GM21717 (cell line): ENCODE measurements at regions not wholly inside any gene's neighbourhood (a gene's known extent, or its start where the extent isn't known, plus 50 kb on each side); places are given as distances from the start of the nearest gene placed in this dataset.

Source experiments
- ATAC-seq: cut with Tn5 transposase; IDR thresholded peaks from one replicate; pipeline ENCODE4 v1.9.1; 2021; ENCODE audit warnings: mild to moderate bottlenecking, moderate library complexity; ENCODE audit not compliant: unreplicated experiment

DNA sequence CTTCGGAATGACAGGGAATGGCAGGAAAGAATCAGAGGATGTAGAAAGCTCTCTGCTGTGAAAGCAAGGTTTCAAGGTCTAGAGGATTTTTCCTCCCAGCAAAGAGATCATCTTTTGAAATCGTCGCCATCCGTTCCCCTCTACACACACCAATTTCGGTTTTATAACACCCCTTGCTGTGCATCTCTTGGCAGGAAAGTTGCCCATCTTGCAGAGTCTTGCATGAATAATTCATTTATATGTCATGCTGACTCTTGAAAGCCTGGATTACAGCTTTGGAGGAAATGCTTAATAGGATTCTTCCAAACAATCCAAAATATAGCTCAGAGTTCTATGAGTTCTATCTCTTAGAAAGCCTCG, 262.7 kb downstream of the CHL1 start:
- no peak for ATAC-seq

GRCh38 chr3:461006-461405, 264.4 kb downstream of the CHL1 start:
- ATAC-seq, result no peak

DNA sequence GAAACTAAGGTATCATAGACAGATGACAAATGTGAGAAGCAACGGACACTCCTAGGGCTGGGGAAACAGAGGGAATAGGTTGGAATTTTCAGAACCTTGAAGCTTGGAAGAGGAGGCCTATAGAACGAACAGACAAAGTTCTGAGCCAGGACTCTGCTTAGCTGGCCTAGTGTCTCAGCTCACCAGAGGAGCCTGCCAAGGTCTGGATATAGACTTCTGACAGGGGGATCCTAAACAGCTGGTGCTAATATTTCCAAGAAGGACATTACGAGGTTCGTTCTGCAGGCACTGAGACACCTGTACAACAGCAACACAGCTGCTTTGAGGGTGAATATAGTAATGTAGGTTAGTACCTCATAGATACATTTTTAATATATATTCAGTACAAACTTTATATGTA, 266.3 kb downstream of the CHL1 start:
- ATAC-seq, result no peak

GRCh38 chr3:463252-464192, 267.0 kb downstream of the CHL1 start:
- ATAC-seq, result peak; percentile 100

DNA sequence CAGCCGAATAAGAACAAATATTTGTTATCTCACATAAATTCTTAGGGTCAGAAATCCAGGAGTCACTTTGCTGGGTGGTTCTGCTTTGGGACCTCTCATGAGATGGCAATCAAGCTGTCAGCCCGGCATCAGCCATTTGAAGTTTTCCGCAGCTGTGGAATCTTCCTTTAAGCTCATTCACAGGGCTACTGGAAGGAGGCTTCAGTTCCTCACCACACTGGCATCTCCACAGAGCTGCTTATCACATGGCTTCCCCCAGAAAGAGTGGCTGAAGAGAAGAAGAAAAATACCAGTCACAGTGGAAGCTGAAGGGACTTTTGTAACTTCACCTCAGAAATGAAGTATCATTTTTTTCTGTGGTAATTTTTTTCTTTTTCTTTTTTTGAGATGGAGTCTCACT, 267.7 kb downstream of the CHL1 start:
- ATAC-seq, result peak; percentile 23

DNA sequence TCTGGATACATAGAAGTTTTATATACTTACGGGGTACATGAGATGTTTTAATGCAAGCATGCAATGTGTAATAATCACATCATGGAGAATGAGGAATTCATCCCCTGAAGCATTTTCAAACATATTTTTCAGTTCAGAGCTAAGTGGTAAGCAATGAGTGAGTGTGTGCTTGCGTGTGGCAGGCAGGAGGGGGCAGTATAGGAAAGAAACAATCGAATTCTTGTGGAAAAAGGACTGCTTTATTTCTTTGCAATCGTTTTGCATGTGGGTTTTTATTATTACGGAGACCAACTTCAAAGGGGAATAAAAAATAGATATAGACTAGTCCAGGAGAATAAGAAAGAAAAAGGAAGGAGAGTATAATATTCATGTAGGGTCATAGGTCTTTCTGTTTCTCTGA, 271.6 kb downstream of the CHL1 start:
- ATAC-seq, result no peak

DNA sequence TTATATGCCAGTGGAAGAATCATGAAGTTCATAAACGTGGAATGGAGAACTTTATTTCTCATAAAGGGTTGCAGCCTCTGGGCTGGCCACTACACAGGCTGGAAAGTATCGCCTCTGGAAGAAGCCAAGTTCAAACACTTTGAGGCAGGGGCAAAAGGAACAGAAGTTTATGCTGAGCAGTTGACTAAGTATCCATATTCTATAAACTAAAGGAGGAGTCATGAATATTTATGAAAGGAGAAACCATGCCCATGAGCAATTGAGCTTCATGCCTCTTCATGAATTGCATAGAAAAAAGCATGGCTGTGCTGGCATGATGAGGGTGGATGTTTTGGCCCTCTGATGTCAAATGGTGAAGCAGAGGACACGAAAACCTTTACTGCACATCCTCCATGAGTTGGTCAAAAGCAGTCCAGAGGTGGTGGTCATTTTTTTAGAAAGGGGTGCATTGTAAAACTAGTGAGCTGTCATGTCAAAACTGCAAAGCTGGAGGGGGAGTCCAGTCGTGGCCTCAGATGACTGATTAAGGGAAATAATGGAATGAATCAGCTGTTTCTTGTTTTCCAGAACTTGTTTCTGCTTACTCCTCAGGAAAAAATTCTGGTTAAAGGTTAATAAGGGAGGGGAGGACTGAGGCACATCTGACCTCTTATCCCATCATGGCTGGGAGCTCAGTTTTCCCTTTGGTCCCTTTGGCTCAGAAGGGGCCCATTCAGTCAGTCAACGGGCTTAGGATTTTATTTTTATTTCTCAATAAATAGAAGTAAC, 276.7 kb downstream of the CHL1 start:
- no peak for ATAC-seq

GRCh38 chr3:474828-475227, 278.3 kb downstream of the CHL1 start:
- no peak for ATAC-seq

GRCh38 chr3:480070-480469, 283.5 kb downstream of the CHL1 start:
- ATAC-seq, result peak; percentile 79

GRCh38 chr3:481111-481510, 284.5 kb downstream of the CHL1 start:
- ATAC-seq, result no peak

- ATAC-seq, result no peak
These were observed 285.1 kb downstream of the CHL1 start for GRCh38 chr3:481680-482079.

GRCh38 chr3:482479-482878, 285.9 kb downstream of the CHL1 start:
- no peak for ATAC-seq

DNA sequence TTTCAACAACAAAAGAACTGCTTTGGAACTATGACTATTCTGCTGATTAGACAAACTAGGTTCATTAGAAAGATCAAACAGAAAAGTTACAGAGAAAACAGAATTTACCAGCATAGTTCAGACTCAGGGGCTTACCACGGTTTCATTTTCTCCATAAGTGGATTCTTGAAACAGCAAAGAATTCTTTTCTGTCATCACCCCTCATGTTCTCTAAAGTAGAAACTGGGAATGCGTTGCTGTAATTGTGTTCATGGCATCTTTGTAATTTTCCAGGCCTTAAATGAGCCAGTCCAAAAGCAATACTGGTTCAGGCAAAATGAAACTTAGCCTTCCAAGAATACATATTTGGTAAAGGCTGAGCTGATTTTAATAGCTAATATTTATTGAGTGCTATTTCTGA, 287.8 kb downstream of the CHL1 start:
- ATAC-seq, result no peak

GRCh38 chr3:487614-488013, 291.1 kb downstream of the CHL1 start:
- no peak for ATAC-seq

DNA sequence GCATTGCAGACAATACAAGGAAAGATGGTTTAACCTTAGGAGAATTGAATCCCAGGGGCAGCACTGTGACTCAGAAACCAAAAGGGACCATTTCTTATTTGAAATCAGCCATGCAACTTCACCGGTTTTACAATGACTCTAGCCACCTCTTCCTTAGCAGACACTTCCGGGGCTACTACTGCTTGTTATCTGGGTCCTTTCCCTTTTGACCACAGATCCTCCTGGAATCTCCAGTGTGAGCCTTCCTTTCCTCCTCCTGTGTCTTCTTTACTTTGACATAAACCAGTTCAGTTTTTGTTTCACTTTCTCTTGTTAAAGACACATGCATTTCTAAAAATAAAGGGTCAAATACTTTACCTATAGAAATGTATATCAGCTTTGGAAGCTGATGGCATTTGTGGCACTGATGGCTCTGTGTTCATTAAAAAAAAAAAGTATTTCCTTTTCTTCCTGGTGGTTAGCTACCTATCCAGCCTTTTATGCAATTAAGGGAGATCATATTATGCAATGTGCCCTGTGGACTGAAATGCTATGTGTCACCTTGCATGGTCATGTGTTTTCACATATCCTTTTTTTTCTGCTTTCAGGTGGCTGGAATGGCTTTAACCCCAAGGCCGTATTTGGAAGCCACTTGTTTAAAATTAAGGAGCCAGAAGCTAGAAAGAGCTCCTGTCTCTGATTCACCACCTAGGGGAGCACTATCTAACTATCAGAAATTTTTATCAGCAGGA, 296.2 kb downstream of the CHL1 start:
- peak; percentile 73 for ATAC-seq

GRCh38 chr3:494190-494589, 297.6 kb downstream of the CHL1 start:
- no peak for ATAC-seq

- no peak for ATAC-seq
These were observed 301.9 kb downstream of the CHL1 start for GRCh38 chr3:498487-498886.

GRCh38 chr3:499001-499761, 302.6 kb downstream of the CHL1 start:
- no peak for ATAC-seq

GRCh38 chr3:502486-502885, 305.9 kb downstream of the CHL1 start:
- no peak for ATAC-seq

DNA sequence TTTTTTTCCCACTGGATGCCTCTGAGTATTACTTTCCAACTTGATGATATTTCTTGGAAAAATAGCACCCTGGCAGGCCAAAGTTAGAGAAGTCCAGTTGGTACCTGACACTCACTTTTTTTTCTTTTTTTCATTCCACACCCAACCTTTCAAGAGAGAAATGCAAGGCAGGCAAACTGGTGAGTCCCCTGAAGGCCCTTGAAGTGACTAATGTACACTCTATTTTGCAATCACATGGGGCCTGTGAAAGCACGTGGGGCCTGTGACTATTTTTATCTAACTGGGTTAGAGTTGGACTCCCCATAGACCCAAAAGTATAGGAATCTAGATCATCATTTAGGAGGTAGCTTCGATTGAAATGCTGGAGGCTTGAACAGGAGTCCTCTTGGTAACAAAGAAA, 316.7 kb downstream of the CHL1 start:
- ATAC-seq, result no peak

- no peak for ATAC-seq
These were observed 317.6 kb downstream of the CHL1 start for GRCh38 chr3:514192-514591.
